COLO668 (cell line): ENCODE measurements at regions not wholly inside any gene's neighbourhood (a gene's known extent, or its start where the extent isn't known, plus 50 kb on each side); places are given as distances from the start of the nearest gene placed in this dataset.
A peak's percentile ranks its signal among the peaks of the same experiment; 100 is the strongest.
"Not testable (repeated sequence)": the region's sequence is repeated elsewhere in the genome, so short reads cannot be mapped to it uniquely, and the experiment has no call there.

Experiments used
- DNase-seq: peaks from one replicate; lab custom pipeline; 2025; ENCODE audit not compliant: unreplicated experiment; lab: John Stamatoyannopoulos, UW

DNA sequence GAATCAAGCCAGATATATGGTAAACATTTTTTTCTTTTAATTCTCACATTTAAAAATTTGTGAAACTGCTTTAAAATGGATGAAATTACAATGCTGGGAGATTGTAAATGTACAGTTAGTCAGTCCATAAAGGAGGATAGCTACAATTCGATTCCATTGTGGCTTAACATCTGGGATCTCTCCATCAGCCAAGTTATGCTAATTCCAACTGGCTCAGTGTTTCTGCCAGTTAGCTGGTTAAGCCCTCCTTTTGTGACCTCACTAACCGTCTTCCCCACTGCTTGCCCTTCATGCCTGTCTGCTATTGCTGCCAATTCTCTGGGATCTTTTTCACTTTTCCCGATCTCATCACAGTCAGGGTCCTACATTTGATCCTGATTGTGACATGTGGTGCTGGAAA is 1347.6 kb downstream of the CDH11 start:
- DNase-seq: no peak

DNA sequence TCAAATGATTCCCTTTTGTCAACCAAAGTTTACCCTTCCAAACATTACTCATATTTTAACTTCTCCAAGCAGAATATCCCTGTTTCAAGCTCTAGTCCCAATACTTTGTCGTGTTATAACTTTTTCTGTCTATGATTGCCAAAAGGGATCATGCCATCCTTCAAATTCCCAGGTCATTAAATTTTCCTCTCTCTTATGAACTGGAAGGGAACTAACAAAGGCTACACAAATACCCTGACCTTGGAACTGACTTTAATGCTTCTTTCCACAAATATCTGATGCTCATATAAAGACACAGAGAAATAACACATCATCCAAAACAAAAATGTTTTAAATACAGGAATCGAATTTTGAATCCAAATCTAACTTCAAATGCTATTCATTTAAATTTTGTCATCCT is 1352.7 kb downstream of the CDH11 start:
- no peak for DNase-seq

DNA sequence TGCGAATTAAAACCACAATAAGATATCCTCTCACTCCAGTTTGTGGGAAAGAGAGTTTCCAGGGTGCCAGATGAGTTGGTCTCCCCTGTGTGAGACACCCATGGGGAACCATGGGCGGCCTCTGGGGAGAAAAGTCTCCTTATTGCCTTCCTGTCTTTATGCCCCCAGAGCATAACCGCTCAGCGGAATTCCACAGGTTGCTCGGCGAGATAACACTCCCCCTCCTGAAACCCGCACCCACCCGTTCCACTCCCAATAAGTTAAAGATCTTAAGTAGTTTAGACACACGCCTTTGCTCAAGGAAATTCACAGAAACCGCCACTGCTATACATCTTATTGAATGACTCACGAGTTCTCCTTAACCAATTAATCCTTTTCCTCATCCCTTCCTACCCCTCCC is 1361.6 kb downstream of the CDH11 start:
- not testable (repeated sequence) for DNase-seq

DNA sequence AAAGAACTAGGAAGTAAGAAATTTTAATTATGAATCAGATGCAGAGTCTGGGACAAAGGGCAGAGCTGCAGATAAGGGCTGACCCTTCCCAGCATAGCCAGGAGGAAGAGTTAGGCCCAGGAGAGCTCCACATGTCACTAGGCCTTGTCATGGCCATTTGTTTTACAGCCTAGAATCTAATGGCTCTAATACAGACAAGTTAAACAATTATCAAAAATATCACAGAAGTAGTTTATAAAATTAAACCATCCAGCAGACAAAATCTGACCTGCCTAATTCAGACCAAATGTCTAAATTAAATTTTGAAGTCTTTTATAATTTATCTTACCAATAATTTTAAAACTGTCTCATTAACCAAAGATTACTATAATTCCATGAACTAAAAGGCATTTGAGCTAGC is 1369.5 kb downstream of the CDH11 start:
- no peak for DNase-seq

DNA sequence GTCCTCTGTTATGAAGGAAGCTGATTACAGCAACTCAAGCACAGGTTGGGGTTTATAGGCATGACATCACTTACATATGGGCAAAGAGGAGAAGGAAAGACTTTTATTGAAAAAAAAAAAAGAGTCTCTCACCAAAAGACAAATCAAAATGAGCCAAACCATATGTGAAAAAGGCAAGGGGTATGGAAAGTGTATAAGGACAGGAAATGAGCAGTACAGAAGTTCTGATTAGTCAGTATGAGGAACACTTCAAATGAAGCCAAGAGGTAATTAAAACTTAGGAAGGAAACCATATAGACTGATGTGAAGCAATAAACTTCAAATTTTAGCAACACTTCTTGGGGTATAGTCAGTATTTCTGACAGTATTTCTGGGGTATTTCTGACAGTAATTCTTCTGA is 1372.6 kb downstream of the CDH11 start:
- DNase-seq: no peak

DNA sequence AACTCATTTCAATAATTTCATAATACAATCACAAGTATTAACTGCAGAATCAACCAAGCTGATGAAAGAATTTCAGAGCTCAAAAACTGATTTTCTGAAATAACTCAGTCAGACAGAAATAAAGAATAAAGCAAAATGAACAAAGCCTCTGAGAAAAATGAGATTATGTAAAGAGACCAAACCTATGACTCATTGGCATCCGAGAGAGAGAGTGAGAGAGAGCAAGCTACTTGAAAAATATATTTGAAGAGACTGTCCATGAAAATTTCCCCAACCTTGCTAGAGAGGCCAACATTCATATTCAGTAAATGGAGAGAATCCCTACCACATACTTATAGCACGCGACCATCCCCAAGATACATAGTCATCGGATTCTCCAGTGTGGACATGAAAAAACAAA is 1376.4 kb downstream of the CDH11 start:
- no peak for DNase-seq

DNA sequence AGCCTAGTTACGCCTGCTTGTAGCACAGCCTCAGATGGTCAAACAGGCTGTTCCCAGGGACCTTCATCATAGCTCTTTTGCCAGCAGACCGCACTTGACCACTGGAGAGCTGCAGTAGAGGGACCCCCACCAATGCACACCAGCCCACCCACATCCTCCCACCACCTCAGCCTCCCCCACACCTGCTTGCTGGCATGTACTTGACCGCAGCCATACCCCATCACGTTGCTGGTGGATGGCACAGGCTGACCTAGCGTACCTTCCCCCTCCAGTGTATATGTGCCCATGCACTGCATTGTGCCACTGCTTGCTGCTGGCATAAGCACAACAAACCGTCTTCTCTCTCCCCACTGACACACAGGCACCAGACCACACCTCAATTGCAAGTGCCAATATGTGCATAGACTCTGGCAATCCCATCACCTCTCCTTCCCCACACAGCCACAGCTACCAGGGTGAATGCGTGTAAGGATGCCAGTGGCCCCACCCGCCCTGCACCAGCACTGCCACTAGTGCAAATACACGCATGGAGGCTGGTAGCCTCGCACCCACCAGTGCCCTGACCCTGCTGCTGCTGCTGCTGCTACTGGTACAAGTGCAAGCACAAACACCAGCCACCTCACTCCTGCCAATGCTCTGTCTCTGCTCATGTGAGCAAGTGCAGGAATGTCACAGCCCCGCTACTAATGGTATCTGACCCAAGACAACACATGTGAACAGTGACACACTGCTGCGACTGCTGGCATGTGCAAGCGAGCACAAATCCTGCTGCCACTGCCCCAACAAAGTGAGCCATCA is 1377.6 kb downstream of the CDH11 start:
- DNase-seq: no peak

DNA sequence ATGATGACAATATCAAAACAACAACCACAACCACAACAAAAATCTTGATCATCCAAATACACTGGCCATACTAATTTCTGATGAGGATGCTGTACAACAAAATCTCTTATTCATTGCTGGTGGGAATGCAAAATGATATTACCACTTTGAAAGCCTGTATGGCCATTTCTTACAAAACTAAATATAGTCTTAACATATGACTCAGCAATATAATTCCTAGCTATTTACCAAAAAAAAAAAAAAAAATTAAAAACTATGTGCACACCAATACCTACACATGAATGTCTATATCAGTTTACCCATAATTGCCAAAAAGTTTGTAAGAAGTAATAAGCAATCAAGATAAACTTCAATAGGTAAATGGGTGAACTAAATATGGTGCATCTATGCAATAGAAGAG is 1379.7 kb downstream of the CDH11 start:
- DNase-seq: no peak

DNA sequence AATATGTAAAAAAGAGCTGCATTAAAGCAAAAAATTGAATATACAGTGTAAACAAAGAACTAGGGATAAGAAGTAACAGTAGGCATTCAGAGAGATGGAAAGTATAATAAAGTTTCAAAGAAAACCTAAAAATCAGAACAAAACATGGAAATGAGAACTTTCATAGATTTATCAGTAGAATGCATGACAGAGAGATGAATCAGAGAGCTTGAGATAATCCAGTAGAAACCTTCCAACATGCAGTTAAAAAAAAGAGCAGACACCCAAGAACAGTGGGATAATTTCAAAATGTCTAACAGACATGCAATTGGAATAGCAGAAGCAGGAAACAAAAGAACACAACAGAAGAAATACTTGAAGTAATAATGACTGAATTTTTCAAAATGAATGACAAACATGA is 1384.2 kb downstream of the CDH11 start:
- DNase-seq: no peak

DNA sequence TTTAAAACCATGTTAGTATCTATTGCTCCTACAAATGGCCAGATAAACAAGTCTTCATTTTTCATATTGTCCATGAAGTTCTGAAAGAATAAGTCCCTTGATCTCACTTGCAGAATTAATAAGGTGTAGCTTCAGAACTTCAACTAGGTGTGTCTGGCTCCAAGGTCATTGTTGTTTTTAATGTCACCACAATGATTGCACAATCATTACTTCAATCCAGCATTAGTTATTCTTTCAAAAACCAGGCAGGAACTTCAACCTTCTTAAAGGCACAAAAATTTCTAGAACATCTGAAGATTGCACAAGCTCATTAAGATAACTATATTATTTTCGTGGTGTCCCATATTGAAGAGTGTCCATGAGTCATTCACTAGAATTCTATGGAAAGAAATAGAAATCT is 1386.4 kb downstream of the CDH11 start:
- no peak for DNase-seq

DNA sequence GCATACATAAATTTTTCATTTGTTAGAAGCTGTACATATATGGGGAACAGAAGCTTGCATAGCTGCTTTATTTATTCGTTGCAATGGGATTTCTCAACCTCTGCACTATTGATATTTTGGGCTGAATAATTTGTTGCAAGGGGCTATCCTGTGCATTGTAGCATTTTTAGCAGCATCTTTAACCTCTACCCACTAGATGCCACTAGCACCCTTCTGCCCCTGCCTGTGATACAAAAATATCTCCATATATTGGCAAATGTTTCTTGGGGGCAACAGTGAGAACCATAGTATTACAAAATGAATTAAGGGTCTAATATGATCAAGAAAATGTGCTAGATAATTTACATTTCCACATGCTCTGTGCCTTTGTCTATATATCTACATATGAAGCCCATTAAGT is 1401.0 kb downstream of the CDH11 start:
- DNase-seq: no peak

DNA sequence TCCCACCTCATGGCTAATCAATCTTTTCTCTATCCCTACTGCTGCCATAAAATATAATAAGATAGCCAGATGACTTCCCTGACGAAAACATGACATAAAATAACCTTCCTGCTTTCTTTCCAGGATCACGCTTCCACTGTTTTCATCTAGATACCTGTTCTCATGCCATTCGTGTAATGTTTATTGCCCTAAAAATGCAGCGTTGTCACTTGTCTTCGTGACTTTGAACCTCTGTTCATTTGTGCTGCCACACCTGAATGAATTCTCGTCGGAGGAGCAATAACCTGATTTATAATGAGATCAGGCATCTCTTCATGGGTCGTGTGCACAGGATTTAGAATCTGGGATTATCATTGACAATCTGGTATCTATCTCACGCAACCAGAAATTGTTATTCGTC is 1401.9 kb downstream of the CDH11 start:
- no peak for DNase-seq

DNA sequence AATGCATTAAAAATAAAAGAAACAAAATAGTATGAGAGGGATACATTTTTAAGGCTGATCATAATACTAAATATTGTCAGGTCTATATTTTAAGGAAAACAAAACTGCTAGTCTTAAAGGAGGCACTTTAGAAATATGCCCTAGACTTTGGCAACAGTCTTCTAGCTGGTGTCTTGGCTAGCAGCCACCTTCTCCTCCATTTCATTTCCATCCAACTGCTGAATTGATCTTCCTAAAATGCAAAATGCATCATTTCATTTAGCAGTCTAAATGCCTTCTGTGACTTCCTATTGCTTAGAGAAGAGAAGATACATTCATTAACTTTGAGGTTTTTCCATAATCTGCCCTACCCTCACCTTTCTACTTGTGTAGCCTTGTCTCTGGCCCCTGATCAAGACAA is 1404.1 kb downstream of the CDH11 start:
- no peak for DNase-seq

DNA sequence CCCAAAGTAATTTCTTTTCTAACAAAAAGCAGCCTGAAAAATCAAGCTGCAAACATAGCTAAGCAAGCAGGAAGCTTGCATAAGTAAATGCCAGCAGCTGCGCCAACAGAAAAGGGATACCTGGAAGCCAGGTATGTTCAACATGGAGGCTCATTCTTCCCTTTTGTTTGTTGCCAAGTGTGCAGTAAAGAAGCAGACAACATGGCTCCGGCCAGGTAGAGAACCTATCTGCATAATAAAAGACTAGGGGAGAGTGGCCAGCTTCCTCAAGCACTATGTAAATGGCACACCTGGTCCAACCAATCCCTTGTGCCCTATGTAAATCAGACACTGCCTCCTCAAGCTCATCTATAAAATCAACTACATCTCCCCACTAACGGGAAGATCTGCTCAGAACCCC is 1407.0 kb downstream of the CDH11 start:
- peak; percentile 6 for DNase-seq

DNA sequence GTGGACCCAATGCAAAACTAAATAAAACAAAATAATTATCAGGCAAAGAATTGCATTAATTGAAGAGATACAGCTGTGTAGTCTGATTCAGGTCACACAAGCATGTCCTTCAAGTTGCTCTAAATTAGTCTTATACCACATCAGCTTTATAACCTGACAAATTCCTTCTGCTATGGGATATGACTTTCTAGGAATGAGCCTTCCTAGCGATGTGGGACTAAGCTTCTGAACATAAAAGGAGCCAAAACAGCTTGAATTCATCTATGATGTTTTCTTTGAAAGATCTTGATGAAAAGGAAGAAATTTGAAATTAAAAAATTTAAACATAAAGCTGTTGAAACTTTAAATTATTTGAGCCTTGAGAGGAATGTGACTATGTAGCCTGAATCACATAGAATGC is 1409.1 kb downstream of the CDH11 start:
- no peak for DNase-seq

DNA sequence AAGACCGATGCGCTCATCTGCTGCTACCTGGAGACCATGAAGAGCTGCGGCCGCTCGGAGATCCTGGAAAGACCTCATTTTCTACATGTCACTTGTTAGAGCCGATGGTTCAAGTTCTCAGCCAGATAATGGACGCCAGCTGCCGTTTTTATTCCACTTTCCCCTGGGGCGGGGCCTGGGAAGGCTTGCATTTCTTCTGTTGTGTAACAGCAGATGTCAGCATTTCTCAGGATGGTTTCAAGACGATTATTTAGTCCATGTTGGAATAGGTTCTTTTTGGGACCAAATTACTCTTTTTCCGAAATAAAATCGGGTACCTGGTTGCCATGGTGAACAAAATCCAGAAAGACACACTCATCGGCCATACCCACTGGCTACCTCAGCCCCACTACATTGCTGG is 1418.3 kb downstream of the CDH11 start:
- DNase-seq: no peak

DNA sequence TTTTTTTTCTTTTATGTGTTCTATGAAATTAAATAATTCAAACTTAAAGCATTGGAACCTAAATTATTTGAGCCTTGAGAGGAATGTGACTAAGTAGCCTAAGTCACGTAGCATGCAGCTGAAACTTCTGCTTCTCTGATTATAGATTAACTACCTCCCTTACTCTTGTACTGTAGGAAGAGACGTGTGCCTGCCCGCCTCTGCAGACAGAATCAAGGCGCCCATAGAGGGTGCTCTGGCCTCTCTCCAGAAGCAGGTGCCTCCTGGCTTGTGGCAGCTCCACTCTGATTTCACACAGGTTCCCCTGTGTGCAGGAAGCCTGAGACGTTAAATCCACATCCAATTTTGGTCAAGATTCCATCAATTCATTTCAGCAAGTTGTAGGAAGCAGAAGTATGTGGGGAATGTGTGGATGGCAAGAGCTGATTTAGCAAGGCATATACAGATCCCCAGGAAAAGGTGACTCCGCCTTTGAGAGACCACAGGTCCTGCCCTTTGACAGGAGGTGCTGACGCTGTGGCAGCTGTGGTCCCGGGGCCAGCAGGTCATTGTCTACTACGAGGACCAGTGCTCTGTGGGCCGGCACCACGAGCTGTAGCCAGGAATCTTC is 1418.8 kb downstream of the CDH11 start:
- DNase-seq: no peak

DNA sequence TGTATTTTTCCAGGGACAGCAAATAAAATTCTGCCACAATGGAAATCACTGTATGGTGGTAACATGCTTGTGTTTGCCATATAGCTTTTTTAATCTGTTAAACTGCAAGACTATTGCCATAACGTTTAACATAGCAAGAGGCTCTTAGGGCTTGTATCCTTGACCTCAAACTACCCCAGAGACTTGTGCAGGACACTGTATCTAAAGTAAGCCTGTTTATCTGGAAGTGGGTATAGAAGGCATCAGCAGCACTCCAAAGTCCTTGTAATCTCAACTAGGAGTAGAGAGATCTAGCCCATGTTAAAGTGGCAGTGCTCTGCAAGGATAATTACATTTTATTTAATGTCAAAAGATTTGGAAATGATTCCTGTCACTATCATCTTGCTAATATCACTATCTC is 1424.1 kb downstream of the CDH11 start:
- no peak for DNase-seq

DNA sequence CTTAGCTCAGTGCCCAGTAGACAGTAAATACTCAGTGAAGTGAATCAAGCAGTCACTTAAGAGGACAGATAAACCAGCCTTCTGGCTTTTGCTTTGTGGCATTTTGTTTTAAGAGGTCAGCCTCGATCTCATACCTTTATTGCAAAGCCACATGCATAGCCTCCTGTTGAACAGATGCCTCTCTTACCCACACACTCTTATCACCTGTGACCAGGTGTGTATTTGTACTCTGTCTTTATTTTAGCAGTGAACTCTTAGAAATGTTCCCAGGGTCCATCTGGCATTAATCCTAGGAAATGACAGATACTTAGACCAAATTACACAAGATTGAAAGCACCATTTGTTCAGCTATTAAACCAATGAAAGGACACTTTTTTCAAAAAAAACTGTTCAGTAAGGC is 1426.5 kb downstream of the CDH11 start:
- no peak for DNase-seq

DNA sequence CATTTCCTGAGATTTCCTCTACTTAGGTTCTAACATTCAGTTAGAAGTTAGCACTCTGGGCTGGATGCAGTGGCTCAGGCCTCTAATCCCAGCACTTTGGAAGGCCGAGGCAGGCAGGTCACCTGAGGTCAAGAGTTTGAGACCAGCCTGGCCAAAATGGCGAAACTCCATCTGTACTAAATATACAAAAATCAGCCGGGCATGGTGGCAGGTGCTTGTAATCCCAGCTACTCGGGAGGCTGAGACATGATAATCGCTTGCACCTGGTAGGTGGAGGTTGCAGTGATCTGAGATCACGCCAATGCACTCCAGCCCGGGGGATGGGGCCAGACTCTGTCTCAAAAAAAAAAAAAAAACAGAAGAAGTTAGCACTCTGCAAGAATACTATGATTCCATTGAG is 1430.9 kb downstream of the CDH11 start:
- DNase-seq: no peak

DNA sequence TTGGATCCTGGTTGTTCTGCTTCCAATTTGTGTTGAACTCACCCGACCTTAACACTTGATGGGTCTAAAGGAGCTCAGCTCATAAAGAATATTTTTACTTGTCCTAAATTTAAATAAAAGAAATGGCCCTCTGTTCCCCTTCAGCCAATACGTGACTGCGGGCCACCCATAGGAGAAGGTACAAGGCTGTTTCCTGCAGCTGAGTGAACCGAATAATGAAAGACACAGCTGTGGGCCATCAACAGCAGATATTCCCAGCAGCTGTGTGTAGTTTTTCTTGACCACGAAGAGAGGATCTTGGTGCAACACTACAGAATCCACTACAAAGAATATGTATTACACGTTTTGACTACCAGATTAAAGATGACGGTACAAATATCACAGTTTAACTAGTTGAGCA is 1431.6 kb downstream of the CDH11 start:
- DNase-seq: no peak

DNA sequence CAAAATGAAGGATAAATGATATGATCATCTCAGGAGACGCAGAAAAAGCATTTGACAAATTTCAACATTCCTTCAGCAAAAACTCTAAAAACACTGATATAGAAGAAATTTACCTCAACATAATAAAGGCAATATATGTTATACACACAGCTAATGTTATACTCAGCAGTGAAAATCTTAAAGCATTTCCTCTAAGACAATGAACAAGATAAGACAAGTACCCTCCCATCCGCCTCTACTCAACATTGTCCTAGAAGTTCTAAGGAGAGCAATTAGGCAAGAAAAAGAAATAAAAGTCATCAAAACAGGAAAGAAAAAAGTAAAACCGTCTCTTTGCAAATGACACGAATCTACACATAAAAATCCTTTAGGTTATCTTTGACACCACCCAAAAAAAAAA is 1432.8 kb downstream of the CDH11 start:
- DNase-seq: no peak
